ENCODE measurements at regions not wholly inside any gene's neighbourhood (a gene's known extent, or its start where the extent isn't known, plus 50 kb on each side); places are given as distances from the start of the nearest gene placed in this dataset.

- TF ChIP-seq EZH2 (IDR thresholded peaks at IDR 0.05; ENCODE audit: borderline replicate concordance, low read length): no peak
- no peak for TF ChIP-seq CTCF (conservative IDR thresholded peaks at IDR 0.05 in 1 of 2, IDR thresholded peaks at IDR 0.05 in 1 of 2; ENCODE audit: extremely low read depth in 1 of 2, insufficient read depth in 1 of 2, low read depth in 1 of 2, low read length in 2 of 2)
Observed at GRCh38 chr7:41024126-41024525, 678.8 kb downstream of the INHBA start.
